PC-9 (cell line): ENCODE measurements at regions not wholly inside any gene's neighbourhood (a gene's known extent, or its start where the extent isn't known, plus 50 kb on each side); places are given as distances from the start of the nearest gene placed in this dataset.

Experiments used
- BruUV-seq: library from RNA; stranded (reverse); fragments of 400-500 nt; replicated peaks from 2 replicates; lab custom pipeline; 2021; lab: Mats Ljungman, UMichigan
- CTCF ChIA-PET: fragments of 300-600 bp; sonication (Branson Sonifier 250); formaldehyde crosslinking; loops from one replicate; lab custom pipeline; 2022; ENCODE audit warnings: antibody characterized with exemption; lab: Charles Lee
- POLR2A ChIA-PET: fragments of 300-600 bp; sonication (Branson Sonifier 250); formaldehyde crosslinking; loops from one replicate; lab custom pipeline; 2022; ENCODE audit warnings: antibody characterized with exemption; ENCODE audit not compliant: unreplicated experiment; lab: Charles Lee
- DNase-seq, 2 experiments: peaks; one replicate each; pipeline versions ENCODE4 v3.0.0 to v3.0.0-alpha.2; 2015 to 2022; ENCODE audit warnings: mixed read lengths in 1 of 2
- H2AFZ ChIP-seq: fragments of 200-600 bp; sonication (generic); 2 replicates; pipeline ENCODE4 v1.8.1; 2017; ENCODE audit warnings: antibody characterized with exemption
- H3F3A ChIP-seq: fragments of 200-600 bp; sonication (generic); 2 replicates; pipeline ENCODE4 v1.8.1; 2017; ENCODE audit warnings: antibody characterized with exemption, mild to moderate bottlenecking, low read depth; ENCODE audit not compliant: insufficient read depth
- H3K27ac ChIP-seq: fragments of 200-600 bp; sonication (generic); 2 replicates; pipeline ENCODE4 v1.6.1; 2016; ENCODE audit warnings: mixed run types
- H3K27me3 ChIP-seq: fragments of 200-600 bp; sonication (generic); 2 replicates; pipeline ENCODE4 v1.6.1; 2016; ENCODE audit warnings: low read depth, mixed run types; ENCODE audit not compliant: insufficient read depth
- H3K36me3 ChIP-seq: fragments of 200-600 bp; sonication (generic); 2 replicates; pipeline ENCODE4 v1.6.1; 2016; ENCODE audit warnings: low read depth, mixed run types
- H3K4me1 ChIP-seq: fragments of 200-600 bp; sonication (generic); replicated peaks from 2 replicates; pipeline ENCODE4 v1.6.1; 2016; ENCODE audit warnings: mixed run types; ENCODE audit not compliant: insufficient read depth
- H3K4me2 ChIP-seq: fragments of 200-600 bp; sonication (generic); 2 replicates; pipeline ENCODE4 v1.6.1; 2017; ENCODE audit warnings: mixed run types
- H3K4me3 ChIP-seq: fragments of 200-600 bp; sonication (generic); 2 replicates; pipeline ENCODE4 v1.6.1; 2016; ENCODE audit warnings: mixed run types
- H3K79me2 ChIP-seq: fragments of 200-600 bp; sonication (generic); 2 replicates; pipeline ENCODE4 v1.6.1; 2017; ENCODE audit warnings: low read depth, mixed run types
- H3K9me2 ChIP-seq: fragments of 200-600 bp; sonication (generic); 2 replicates; pipeline ENCODE4 v1.8.1; 2017; ENCODE audit warnings: mild to moderate bottlenecking; ENCODE audit not compliant: insufficient read depth
- H3K9me3 ChIP-seq: fragments of 200-600 bp; sonication (generic); 2 replicates; pipeline ENCODE4 v1.8.1; 2016; ENCODE audit warnings: low read depth; ENCODE audit not compliant: insufficient read depth
- H4K20me1 ChIP-seq: fragments of 200-600 bp; sonication (generic); 2 replicates; pipeline ENCODE4 v1.8.1; 2017; ENCODE audit not compliant: insufficient read depth
- EZH2 ChIP-seq: fragments of 200-600 bp; sonication (generic); IDR thresholded peaks from 2 replicates; pipeline ENCODE4 v1.8.0; 2017; ENCODE audit warnings: antibody characterized with exemption, low read depth
- intact Hi-C: fragments of 100-400 bp; cut with micrococcal nuclease; formaldehyde crosslinking; loops from one replicate; pipeline ENCODE4 v1.10.0; 2022; ENCODE audit not compliant: unreplicated experiment
- TF ChIP-seq, protein P1 (sequence below): fragments of 200-600 bp; sonication (generic); conservative IDR thresholded peaks from 2 replicates; pipeline ENCODE4 v1.6.1; 2017; ENCODE audit warnings: mixed run types, antibody characterized with exemption, mild to moderate bottlenecking, moderate library complexity

DNA sequence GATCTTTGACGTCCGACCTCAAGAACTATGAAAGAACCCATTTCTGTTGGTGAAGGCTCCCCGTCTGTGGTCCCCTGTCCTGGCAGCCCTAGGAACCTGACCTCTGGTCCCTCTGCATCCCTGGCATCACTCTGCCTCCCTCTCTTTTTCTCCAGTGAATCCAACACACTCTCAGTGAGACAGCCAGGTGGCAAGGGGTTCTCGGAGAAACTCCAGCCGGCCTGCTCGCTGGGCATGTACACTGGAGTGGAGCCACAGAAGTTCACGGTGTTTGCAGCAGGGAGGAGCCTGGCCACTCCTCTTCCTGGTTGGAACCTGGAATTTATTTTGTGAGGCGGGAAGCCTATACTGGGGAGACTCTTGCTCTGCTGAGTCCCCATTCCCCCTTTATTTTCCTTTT, 230.2 kb upstream of the AJAP1 start:
- Histone ChIP-seq H3K36me3 (no peaks in the 10 kb centered on the region), H3K27me3 (no peaks in the 10 kb centered on the region), H4K20me1 (no peaks in the 10 kb centered on the region), H3K4me1 (no peaks in the 10 kb centered on the region), H3K79me2 (no peaks in the 10 kb centered on the region), H3K4me3 (no peak overlapping the region), H3F3A (no peaks in the 10 kb centered on the region), H2AFZ (no peak overlapping the region), H3K9me3 (no peaks in the 10 kb centered on the region), H3K9me2 (no peaks in the 10 kb centered on the region), H3K27ac (no peak overlapping the region), H3K4me2 (no peak overlapping the region)
- CTCF ChIA-PET, result no interaction called here
- no TSS peak for BruUV-seq
- no peak for TF ChIP-seq EZH2
- no peak for DNase-seq
- intact Hi-C loops, result no loop called here
- POLR2A ChIA-PET, result no interaction called here

DNA sequence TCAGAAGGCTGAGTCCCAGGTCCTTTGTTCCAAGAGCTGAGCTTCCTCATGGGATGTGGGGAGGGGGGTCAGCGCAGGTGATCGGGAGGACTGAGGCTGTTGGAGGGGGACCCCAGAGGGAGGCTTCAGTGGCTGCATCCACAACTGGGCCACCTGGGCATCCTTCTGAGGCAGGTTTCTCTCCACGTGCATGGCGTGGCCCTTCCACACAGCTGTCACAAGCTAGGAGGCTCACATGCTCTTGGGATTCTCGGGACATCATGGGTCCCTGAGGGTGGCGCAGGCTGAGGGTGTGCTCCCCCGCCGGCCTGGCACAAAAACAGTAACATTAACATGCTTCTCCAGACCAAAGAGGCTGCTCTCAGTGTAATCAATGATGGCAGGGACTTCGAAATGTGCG, 229.6 kb upstream of the AJAP1 start:
- Histone ChIP-seq H3K4me2 (no peak overlapping the region), H3K9me3 (no peaks in the 10 kb centered on the region), H3K27ac (no peak overlapping the region), H4K20me1 (no peaks in the 10 kb centered on the region), H2AFZ (no peak overlapping the region), H3K36me3 (no peaks in the 10 kb centered on the region), H3K27me3 (no peaks in the 10 kb centered on the region), H3K4me3 (no peak overlapping the region), H3K4me1 (no peaks in the 10 kb centered on the region), H3F3A (no peaks in the 10 kb centered on the region), H3K9me2 (no peaks in the 10 kb centered on the region), H3K79me2 (no peaks in the 10 kb centered on the region)
- no peak for DNase-seq
- intact Hi-C loops, result no loop called here
- ChIA-PET POLR2A (no interaction called here), CTCF (no interaction called here)
- no TSS peak for BruUV-seq
- no peak for TF ChIP-seq EZH2
- TF ChIP-seq, protein P1, sequence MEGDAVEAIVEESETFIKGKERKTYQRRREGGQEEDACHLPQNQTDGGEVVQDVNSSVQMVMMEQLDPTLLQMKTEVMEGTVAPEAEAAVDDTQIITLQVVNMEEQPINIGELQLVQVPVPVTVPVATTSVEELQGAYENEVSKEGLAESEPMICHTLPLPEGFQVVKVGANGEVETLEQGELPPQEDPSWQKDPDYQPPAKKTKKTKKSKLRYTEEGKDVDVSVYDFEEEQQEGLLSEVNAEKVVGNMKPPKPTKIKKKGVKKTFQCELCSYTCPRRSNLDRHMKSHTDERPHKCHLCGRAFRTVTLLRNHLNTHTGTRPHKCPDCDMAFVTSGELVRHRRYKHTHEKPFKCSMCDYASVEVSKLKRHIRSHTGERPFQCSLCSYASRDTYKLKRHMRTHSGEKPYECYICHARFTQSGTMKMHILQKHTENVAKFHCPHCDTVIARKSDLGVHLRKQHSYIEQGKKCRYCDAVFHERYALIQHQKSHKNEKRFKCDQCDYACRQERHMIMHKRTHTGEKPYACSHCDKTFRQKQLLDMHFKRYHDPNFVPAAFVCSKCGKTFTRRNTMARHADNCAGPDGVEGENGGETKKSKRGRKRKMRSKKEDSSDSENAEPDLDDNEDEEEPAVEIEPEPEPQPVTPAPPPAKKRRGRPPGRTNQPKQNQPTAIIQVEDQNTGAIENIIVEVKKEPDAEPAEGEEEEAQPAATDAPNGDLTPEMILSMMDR, result no peak

DNA sequence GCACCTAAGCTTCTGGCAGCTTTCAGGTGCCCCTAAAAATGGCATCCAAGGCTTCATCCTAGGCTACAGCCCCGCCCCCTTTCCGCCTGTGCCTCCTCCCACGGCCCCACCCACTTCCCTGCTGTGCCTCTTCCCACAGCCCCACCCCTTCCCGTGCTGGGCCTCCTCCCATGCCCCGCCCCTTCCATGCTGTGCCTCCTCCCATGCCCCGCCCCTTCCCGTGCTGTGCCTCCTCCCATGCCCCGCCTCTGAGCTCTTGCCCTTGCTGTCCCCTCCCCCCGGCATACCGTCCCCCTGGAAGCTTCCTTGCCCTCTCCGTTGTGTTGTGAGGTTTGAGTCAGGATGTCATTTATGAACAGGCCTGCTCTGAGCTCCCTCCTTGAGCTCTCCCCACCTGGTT, 228.5 kb upstream of the AJAP1 start:
- no peaks in the 10 kb centered on the region for H3K36me3 ChIP-seq
- intact Hi-C loops, result no loop called here
- H3K9me3 ChIP-seq, result no peaks in the 10 kb centered on the region
- no peak overlapping the region for H2AFZ ChIP-seq
- ChIA-PET CTCF (no interaction called here), POLR2A (no interaction called here)
- no TSS peak for BruUV-seq
- H4K20me1 ChIP-seq, result no peaks in the 10 kb centered on the region
- no peak overlapping the region for H3K4me2 ChIP-seq
- H3K79me2 ChIP-seq, result no peaks in the 10 kb centered on the region
- no peak for TF ChIP-seq EZH2
- TF ChIP-seq, protein P1, result no peak
- no peaks in the 10 kb centered on the region for H3F3A ChIP-seq
- peak in 1 of 2 experiments; percentile 1 for DNase-seq
- no peaks in the 10 kb centered on the region for H3K4me1 ChIP-seq
- H3K4me3 ChIP-seq, result no peak overlapping the region
- no peaks in the 10 kb centered on the region for H3K27me3 ChIP-seq
- H3K9me2 ChIP-seq, result no peaks in the 10 kb centered on the region
- no peak overlapping the region for H3K27ac ChIP-seq

DNA sequence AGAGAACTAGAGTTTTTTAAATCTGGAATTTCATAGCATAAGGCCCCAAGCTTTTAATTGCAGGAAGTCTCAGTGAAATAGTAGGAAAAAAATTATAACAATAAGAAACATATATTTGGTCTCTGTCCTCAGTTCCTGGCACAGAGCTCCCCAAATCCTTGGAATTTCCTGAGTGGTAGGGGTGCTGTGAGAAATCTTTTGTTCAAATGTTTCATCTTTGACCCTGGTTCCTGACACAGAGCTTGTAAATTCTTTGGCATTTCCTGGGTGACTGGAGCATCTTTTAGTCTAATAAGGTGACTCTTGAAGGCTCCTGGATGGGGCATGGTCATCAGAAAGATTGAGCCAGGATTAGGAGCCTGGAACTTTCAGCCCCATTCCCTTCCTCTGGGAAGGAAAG, 225.7 kb upstream of the AJAP1 start:
- H3K27ac ChIP-seq, result no peak overlapping the region
- intact Hi-C loops, result no loop called here
- POLR2A ChIA-PET, result no interaction called here
- CTCF ChIA-PET, result no interaction called here
- DNase-seq, result no peak
- no peak for TF ChIP-seq EZH2
- TF ChIP-seq, protein P1, result no peak
- H3K79me2 ChIP-seq, result no peaks in the 10 kb centered on the region
- H3K9me3 ChIP-seq, result no peaks in the 10 kb centered on the region
- no peaks in the 10 kb centered on the region for H3F3A ChIP-seq
- peaks cover 3% of the 10 kb centered on the region; the same call in 1 of the 2 replicates for H3K27me3 ChIP-seq
- no peaks in the 10 kb centered on the region for H3K9me2 ChIP-seq
- BruUV-seq, result no TSS peak
- no peaks in the 10 kb centered on the region for H3K36me3 ChIP-seq
- H4K20me1 ChIP-seq, result no peaks in the 10 kb centered on the region
- no peaks in the 10 kb centered on the region for H3K4me1 ChIP-seq
- H3K4me3 ChIP-seq, result no peak overlapping the region
- no peak overlapping the region for H2AFZ ChIP-seq
- no peak overlapping the region for H3K4me2 ChIP-seq
